ENCODE measurements at regions not wholly inside any gene's neighbourhood (a gene's known extent, or its start where the extent isn't known, plus 50 kb on each side); places are given as distances from the start of the nearest gene placed in this dataset.

DNA sequence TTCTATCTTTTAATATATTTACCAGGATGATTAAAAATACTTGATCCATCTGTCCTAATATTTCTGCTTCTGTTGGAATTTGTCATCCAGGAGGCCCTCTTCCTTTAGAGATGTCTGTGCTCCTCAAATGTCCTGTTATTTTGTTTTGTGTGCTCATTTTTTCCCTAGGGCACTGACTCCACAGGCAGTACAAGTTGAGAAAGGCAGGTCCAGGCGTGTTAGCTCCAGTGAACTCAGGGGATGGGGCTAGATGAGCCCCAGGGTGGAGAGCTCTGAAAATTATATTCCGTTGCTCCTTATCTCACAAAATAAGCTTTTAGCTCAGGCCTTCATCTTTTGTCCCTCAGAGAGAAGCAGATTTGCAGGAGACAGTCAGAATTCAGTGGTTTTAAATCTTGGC, 105.7 kb downstream of the SLC4A3 start:
- no peak for TF ChIP-seq EZH2phosphoT487 (IDR thresholded peaks at IDR 0.05; ENCODE audit: insufficient read depth, low read depth)
- no peak for TF ChIP-seq EZH2 (IDR thresholded peaks at IDR 0.05; ENCODE audit: insufficient read depth, poor library complexity, severe bottlenecking)
